Thyroid gland (tissue), 4 donors: ENCODE measurements at regions not wholly inside any gene's neighbourhood (a gene's known extent, or its start where the extent isn't known, plus 50 kb on each side); places are given as distances from the start of the nearest gene placed in this dataset.

Experiments
- CTCF ChIP-seq, 6 experiments: fragments of 200-600 bp in 3 of 6; fragments of 450-650 bp in 3 of 6; sonication (generic) in 3 of 6; IDR thresholded peaks; one replicate each; pipeline ENCODE4 v1.5.1; 2016 to 2019; ENCODE audit warnings: antibody characterized with exemption in 6 of 6, mild to moderate bottlenecking in 2 of 6, inconsistent platforms in 1 of 6, moderate library complexity in 1 of 6
- POLR2A ChIP-seq, 2 donors: fragments of 450-650 bp; IDR thresholded peaks; one replicate each; pipeline ENCODE4 v1.6.1; 2017; ENCODE audit warnings: antibody characterized with exemption in 2 of 2, mild to moderate bottlenecking in 2 of 2, moderate library complexity in 1 of 2

GRCh38 chr11:81449588-81450156 lies 1284.0 kb downstream of the FAM181B start:
- TF ChIP-seq POLR2A (IDR thresholded peaks at IDR 0.05) (no peak), CTCF (IDR thresholded peaks at IDR 0.05) (no peak)
